HCT116 (cell line): ENCODE measurements at regions not wholly inside any gene's neighbourhood (a gene's known extent, or its start where the extent isn't known, plus 50 kb on each side); places are given as distances from the start of the nearest gene placed in this dataset.

Source experiments
- ATAC-seq: fragments of 200-7000 bp; cut with Tn5 transposase; 2 replicates; pipeline ENCODE4 v1.9.1; 2020; ENCODE audit warnings: mild to moderate bottlenecking, moderate library complexity
- BruUV-seq: library from RNA; stranded (reverse); fragments of 400-500 nt; replicated peaks from 2 replicates; lab custom pipeline; 2021; lab: Mats Ljungman, UMichigan
- CTCF ChIA-PET: fragments of 300-600 bp; sonication (Branson Sonifier 250); formaldehyde crosslinking; loops from one replicate; lab custom pipeline; 2021; ENCODE audit warnings: antibody characterized with exemption; lab: Charles Lee
- POLR2A ChIA-PET: fragments of 300-600, 350-600 bp; sonication (Branson Sonifier 250); formaldehyde crosslinking; loops from one replicate; lab custom pipeline; 2021; ENCODE audit warnings: antibody characterized with exemption; lab: Charles Lee
- RAD21 ChIA-PET, 2 experiments: fragments of 300-600 bp; sonication (Branson Sonifier 250); formaldehyde crosslinking; loops; one replicate each; lab custom pipeline; 2023; ENCODE audit warnings: low total read pairs in 2 of 2; ENCODE audit not compliant: uncharacterized antibody in 2 of 2, unreplicated experiment in 2 of 2, low non-redundant PET in 1 of 2; lab: Charles Lee
- DNase-seq: peaks from one replicate; pipeline ENCODE4 v3.0.0-alpha.2; 2010; ENCODE audit warnings: low read depth, low spot score
- H2AFZ ChIP-seq: fragments of 200-600 bp; shearing (Covaris generic), sonication (generic); 2 replicates; pipeline ENCODE4 v1.6.1; 2017; ENCODE audit warnings: low read depth, mixed run types, mixed read lengths, antibody characterized with exemption, low read length; ENCODE audit not compliant: poor library complexity, severe bottlenecking
- H3K27ac ChIP-seq: 2 replicates; pipeline ENCODE4 v1.5.1; 2012; ENCODE audit warnings: low read depth, low read length
- H3K27me3 ChIP-seq: fragments of 200-600 bp; sonication (generic); 2 replicates; pipeline ENCODE4 v1.6.1; 2016; ENCODE audit warnings: mixed run types, low read length, mixed read lengths; ENCODE audit not compliant: insufficient read depth
- H3K36me3 ChIP-seq, 2 experiments: fragments of 200-500 bp in 1 of 2; fragments of 200-600 bp in 1 of 2; sonication (Bioruptor generic) in 1 of 2; sonication (generic) in 1 of 2; 2 replicates each; pipeline versions ENCODE4 v1.5.1 to v1.6.1; 2014 to 2016; ENCODE audit warnings: low read length in 2 of 2, inconsistent platforms in 1 of 2, mixed read lengths in 1 of 2, mixed run types in 1 of 2; ENCODE audit not compliant: insufficient read depth in 2 of 2, control insufficient read depth in 1 of 2
- H3K4me1 ChIP-seq, 2 experiments: fragments of 200-600 bp in 1 of 2; sonication (generic) in 1 of 2; 2 replicates each; pipeline versions ENCODE4 v1.5.1 to v1.6.1; 2012 to 2017; ENCODE audit warnings: low read length in 2 of 2, inconsistent platforms in 1 of 2, mild to moderate bottlenecking in 1 of 2, mixed read lengths in 1 of 2, mixed run types in 1 of 2, moderate library complexity in 1 of 2; ENCODE audit not compliant: insufficient read depth in 2 of 2, control insufficient read depth in 1 of 2
- H3K4me2 ChIP-seq: fragments of 200-600 bp; sonication (generic); 2 replicates; pipeline ENCODE4 v1.6.1; 2017; ENCODE audit warnings: mixed run types, low read length, mixed read lengths
- H3K4me3 ChIP-seq, 2 experiments: fragments of 200-600 bp in 1 of 2; sonication (generic) in 1 of 2; replicated peaks in 1 of 2; 2 replicates each; pipeline ENCODE4 v1.5.1; 2011 to 2016; ENCODE audit warnings: low read length in 2 of 2, control low read depth in 1 of 2, low read depth in 1 of 2, mild to moderate bottlenecking in 1 of 2, mixed read lengths in 1 of 2, mixed run types in 1 of 2
- H3K79me2 ChIP-seq: fragments of 200-600 bp; sonication (generic); 2 replicates; pipeline ENCODE4 v1.6.1; 2017; ENCODE audit warnings: mild to moderate bottlenecking, mixed run types, low read length, moderate library complexity, mixed read lengths; ENCODE audit not compliant: insufficient read depth
- H3K9ac ChIP-seq: fragments of 200-600 bp; sonication (generic); 2 replicates; pipeline ENCODE4 v1.6.1; 2016; ENCODE audit warnings: low read length, mixed read lengths
- H3K9me2 ChIP-seq: fragments of 200-600 bp; sonication (generic), shearing (Covaris generic); 2 replicates; pipeline ENCODE4 v1.6.1; 2017; ENCODE audit warnings: mixed run types, mild to moderate bottlenecking, moderate library complexity; ENCODE audit not compliant: insufficient read depth
- H3K9me3 ChIP-seq, 2 experiments: fragments of 200-500 bp in 1 of 2; fragments of 200-600 bp in 1 of 2; sonication (Bioruptor generic) in 1 of 2; sonication (generic) in 1 of 2; 2 replicates each; pipeline ENCODE4 v1.6.1; 2014 to 2017; ENCODE audit warnings: low read length in 2 of 2, mixed read lengths in 2 of 2, inconsistent platforms in 1 of 2, low read depth in 1 of 2, mild to moderate bottlenecking in 1 of 2, mixed run types in 1 of 2, moderate library complexity in 1 of 2; ENCODE audit not compliant: control insufficient read depth in 1 of 2, insufficient read depth in 1 of 2
- H4K20me1 ChIP-seq: fragments of 200-600 bp; sonication (generic), shearing (Covaris generic); 2 replicates; pipeline ENCODE4 v1.6.1; 2017; ENCODE audit warnings: mixed run types, mild to moderate bottlenecking, moderate library complexity; ENCODE audit not compliant: insufficient read depth
- CBX3 ChIP-seq: IDR thresholded peaks from 2 replicates; pipeline ENCODE4 v1.6.1; 2012; ENCODE audit warnings: low read depth
- CEBPB ChIP-seq: IDR thresholded peaks from 2 replicates; pipeline ENCODE4 v1.6.1; 2012; ENCODE audit warnings: low read depth
- EGR1 ChIP-seq: IDR thresholded peaks from 2 replicates; pipeline ENCODE4 v1.6.1; 2012; ENCODE audit warnings: low read depth
- ELF1 ChIP-seq: IDR thresholded peaks from 2 replicates; pipeline ENCODE4 v1.6.1; 2012; ENCODE audit warnings: low read depth, borderline replicate concordance
- EZH2 ChIP-seq: fragments of 200-600 bp; sonication (generic); IDR thresholded peaks from 2 replicates; pipeline ENCODE4 v1.6.1; 2017; ENCODE audit warnings: antibody characterized with exemption, mixed run types
- FOSL1 ChIP-seq: IDR thresholded peaks from 2 replicates; pipeline ENCODE4 v1.6.1; 2012; ENCODE audit warnings: low read depth
- JUND ChIP-seq: IDR thresholded peaks from 2 replicates; pipeline ENCODE4 v1.6.1; 2012
- POLR2A ChIP-seq: IDR thresholded peaks from 2 replicates; pipeline ENCODE4 v1.7.0; 2011; ENCODE audit warnings: borderline replicate concordance; ENCODE audit not compliant: insufficient read depth, insufficient read length; ENCODE audit errors: extremely low read depth
- POLR2AphosphoS5 ChIP-seq: IDR thresholded peaks from 2 replicates; pipeline ENCODE4 v1.6.1; 2011; ENCODE audit warnings: mild to moderate bottlenecking, low read depth, low read length, moderate library complexity
- RAD21 ChIP-seq: IDR thresholded peaks from 2 replicates; pipeline ENCODE4 v1.6.1; 2012; ENCODE audit warnings: low read depth, mild to moderate bottlenecking
- SIN3A ChIP-seq: IDR thresholded peaks from 2 replicates; pipeline ENCODE4 v1.6.1; 2012; ENCODE audit warnings: low read depth
- SRF ChIP-seq: IDR thresholded peaks from 2 replicates; pipeline ENCODE4 v1.6.1; 2012; ENCODE audit warnings: low read depth
- TCF7L2 ChIP-seq: IDR thresholded peaks from 2 replicates; pipeline ENCODE4 v1.7.0; 2011; ENCODE audit warnings: borderline replicate concordance, inconsistent platforms; ENCODE audit not compliant: insufficient read depth, insufficient read length; ENCODE audit errors: extremely low read depth
- YY1 ChIP-seq: IDR thresholded peaks from 2 replicates; pipeline ENCODE4 v1.6.1; 2011; ENCODE audit warnings: low read length, low read depth, moderate library complexity, mild to moderate bottlenecking; ENCODE audit not compliant: insufficient replicate concordance; ENCODE audit errors: extremely low read depth
- ZFX ChIP-seq: fragments of 450-650 bp; IDR thresholded peaks from 2 replicates; pipeline ENCODE4 v1.6.1; 2017
- intact Hi-C: fragments of 100-400 bp; cut with micrococcal nuclease; formaldehyde crosslinking; loops from 2 replicates; pipeline ENCODE4 v1.10.0; 2022
- TF ChIP-seq, protein P1 (sequence below): IDR thresholded peaks from 2 replicates; pipeline ENCODE4 v1.6.1; 2012
- TF ChIP-seq, protein P2 (sequence below): IDR thresholded peaks from 2 replicates; pipeline ENCODE4 v1.6.1; 2011; ENCODE audit warnings: mild to moderate bottlenecking, low read length, moderate library complexity; ENCODE audit not compliant: insufficient replicate concordance; ENCODE audit errors: extremely low read depth
- TF ChIP-seq, protein P3 (sequence below), 3 experiments: fragments of 200-600 bp in 1 of 3; sonication (generic) in 1 of 3; IDR thresholded peaks in 2 of 3; conservative IDR thresholded peaks in 1 of 3; 2 replicates each; pipeline ENCODE4 v1.5.1; 2012 to 2017; ENCODE audit warnings: low read depth in 2 of 3, low read length in 2 of 3, antibody characterized with exemption in 1 of 3, borderline replicate concordance in 1 of 3, control low read depth in 1 of 3, mild to moderate bottlenecking in 1 of 3, mixed read lengths in 1 of 3, mixed run types in 1 of 3, moderate library complexity in 1 of 3; ENCODE audit not compliant: insufficient read depth in 1 of 3

DNA sequence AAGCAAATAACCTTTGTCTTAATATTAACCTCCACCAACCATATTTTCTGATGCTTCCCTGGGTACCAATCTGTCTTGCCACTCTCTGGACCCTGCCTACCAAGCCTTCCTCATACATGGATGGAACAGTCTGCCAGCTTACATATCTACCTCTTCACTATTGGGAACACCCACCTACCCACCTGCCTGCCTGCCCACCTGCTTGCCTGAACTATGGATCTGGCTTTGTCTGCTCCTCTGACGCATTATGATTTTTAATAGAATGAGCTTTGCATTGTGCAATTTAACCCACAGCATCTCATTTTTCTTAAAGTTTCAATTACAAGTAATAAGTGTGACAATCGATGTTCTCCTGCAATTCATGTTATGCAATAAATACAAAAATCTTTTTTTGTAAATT lies 137.9 kb upstream of the LSM8 start:
- Histone ChIP-seq H3K9ac (no peak overlapping the region), H3K9me2 (no peaks in the 10 kb centered on the region), H3K36me3 (no peaks in the 10 kb centered on the region), H3K27ac (no peak overlapping the region), H4K20me1 (no peaks in the 10 kb centered on the region), H3K9me3 (no peaks in the 10 kb centered on the region), H3K79me2 (no peaks in the 10 kb centered on the region), H3K4me2 (no peak overlapping the region), H3K27me3 (no peaks in the 10 kb centered on the region), H3K4me3 (no peak overlapping the region), H3K4me1 (no peaks in the 10 kb centered on the region), H2AFZ (no peak overlapping the region)
- BruUV-seq, result no TSS peak
- ChIA-PET POLR2A (no interaction called here), CTCF (no interaction called here), RAD21 (no interaction called here)
- ATAC-seq (no peak), DNase-seq (no peak)
- intact Hi-C loops, result no loop called here
- TF ChIP-seq FOSL1 (no peak), JUND (no peak), SIN3A (no peak), RAD21 (no peak)

DNA sequence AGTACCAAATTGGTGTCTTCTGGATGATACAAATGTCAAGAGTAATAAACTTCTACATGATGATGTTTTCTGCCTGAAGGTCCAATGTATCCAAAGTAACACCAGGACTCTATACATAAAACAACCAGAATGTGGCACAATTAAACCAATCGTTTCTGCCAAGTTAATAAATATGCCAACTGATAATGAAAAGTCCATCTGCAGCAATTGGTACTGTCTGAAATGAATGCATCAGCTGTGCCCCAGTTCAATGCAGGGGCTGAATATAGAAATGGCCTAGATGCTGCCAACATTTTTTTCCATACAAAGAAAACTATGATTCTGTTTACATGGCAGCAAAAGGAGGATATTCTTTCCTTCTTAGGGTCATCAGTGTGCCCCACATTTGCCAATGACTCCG lies 137.2 kb upstream of the LSM8 start:
- ChIA-PET POLR2A (no interaction called here), CTCF (no interaction called here), RAD21 (no interaction called here)
- TF ChIP-seq SIN3A (no peak), YY1 (no peak), SRF (no peak), TCF7L2 (no peak), RAD21 (no peak), FOSL1 (no peak), CEBPB (no peak), POLR2AphosphoS5 (no peak), ELF1 (no peak), ZFX (no peak), EGR1 (no peak), CBX3 (no peak), JUND (no peak), EZH2 (no peak), POLR2A (no peak)
- TF ChIP-seq, protein P1, sequence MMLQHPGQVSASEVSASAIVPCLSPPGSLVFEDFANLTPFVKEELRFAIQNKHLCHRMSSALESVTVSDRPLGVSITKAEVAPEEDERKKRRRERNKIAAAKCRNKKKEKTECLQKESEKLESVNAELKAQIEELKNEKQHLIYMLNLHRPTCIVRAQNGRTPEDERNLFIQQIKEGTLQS, result no peak
- TF ChIP-seq, protein P2, sequence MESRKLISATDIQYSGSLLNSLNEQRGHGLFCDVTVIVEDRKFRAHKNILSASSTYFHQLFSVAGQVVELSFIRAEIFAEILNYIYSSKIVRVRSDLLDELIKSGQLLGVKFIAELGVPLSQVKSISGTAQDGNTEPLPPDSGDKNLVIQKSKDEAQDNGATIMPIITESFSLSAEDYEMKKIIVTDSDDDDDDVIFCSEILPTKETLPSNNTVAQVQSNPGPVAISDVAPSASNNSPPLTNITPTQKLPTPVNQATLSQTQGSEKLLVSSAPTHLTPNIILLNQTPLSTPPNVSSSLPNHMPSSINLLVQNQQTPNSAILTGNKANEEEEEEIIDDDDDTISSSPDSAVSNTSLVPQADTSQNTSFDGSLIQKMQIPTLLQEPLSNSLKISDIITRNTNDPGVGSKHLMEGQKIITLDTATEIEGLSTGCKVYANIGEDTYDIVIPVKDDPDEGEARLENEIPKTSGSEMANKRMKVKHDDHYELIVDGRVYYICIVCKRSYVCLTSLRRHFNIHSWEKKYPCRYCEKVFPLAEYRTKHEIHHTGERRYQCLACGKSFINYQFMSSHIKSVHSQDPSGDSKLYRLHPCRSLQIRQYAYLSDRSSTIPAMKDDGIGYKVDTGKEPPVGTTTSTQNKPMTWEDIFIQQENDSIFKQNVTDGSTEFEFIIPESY, result no peak
- TF ChIP-seq, protein P3, sequence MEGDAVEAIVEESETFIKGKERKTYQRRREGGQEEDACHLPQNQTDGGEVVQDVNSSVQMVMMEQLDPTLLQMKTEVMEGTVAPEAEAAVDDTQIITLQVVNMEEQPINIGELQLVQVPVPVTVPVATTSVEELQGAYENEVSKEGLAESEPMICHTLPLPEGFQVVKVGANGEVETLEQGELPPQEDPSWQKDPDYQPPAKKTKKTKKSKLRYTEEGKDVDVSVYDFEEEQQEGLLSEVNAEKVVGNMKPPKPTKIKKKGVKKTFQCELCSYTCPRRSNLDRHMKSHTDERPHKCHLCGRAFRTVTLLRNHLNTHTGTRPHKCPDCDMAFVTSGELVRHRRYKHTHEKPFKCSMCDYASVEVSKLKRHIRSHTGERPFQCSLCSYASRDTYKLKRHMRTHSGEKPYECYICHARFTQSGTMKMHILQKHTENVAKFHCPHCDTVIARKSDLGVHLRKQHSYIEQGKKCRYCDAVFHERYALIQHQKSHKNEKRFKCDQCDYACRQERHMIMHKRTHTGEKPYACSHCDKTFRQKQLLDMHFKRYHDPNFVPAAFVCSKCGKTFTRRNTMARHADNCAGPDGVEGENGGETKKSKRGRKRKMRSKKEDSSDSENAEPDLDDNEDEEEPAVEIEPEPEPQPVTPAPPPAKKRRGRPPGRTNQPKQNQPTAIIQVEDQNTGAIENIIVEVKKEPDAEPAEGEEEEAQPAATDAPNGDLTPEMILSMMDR (IDR thresholded peaks at IDR 0.05 in 2 of 3, conservative IDR thresholded peaks at IDR 0.05 in 1 of 3; ENCODE audit: borderline replicate concordance in 1 of 3, insufficient read depth in 1 of 3, low read depth in 2 of 3, low read length in 2 of 3), result no peak
- Histone ChIP-seq H3K36me3 (no peaks in the 10 kb centered on the region), H3K9me2 (no peaks in the 10 kb centered on the region), H3K9me3 (no peaks in the 10 kb centered on the region), H3K4me3 (no peak overlapping the region), H2AFZ (no peak overlapping the region), H3K4me2 (no peak overlapping the region), H3K79me2 (no peaks in the 10 kb centered on the region), H3K27me3 (no peaks in the 10 kb centered on the region), H3K4me1 (no peaks in the 10 kb centered on the region), H4K20me1 (no peaks in the 10 kb centered on the region), H3K9ac (no peak overlapping the region), H3K27ac (no peak overlapping the region)
- BruUV-seq, result no TSS peak
- ATAC-seq (no peak), DNase-seq (no peak)
- intact Hi-C loops, result no loop called here
